Astrocyte of the cerebellum (primary cell): ENCODE measurements at regions not wholly inside any gene's neighbourhood (a gene's known extent, or its start where the extent isn't known, plus 50 kb on each side); places are given as distances from the start of the nearest gene placed in this dataset.
A peak's percentile ranks its signal among the peaks of the same experiment; 100 is the strongest.

Experiments used
- DNase-seq: peaks from one replicate; pipeline ENCODE4 v3.0.0-alpha.2; 2011; ENCODE audit warnings: low read depth
- H3K4me3 ChIP-seq: 2 replicates; pipeline ENCODE4 v1.5.1; 2011; ENCODE audit warnings: mild to moderate bottlenecking, low read depth, low read length, moderate library complexity
- CTCF ChIP-seq: IDR thresholded peaks from 2 replicates; pipeline ENCODE4 v1.5.1; 2012; ENCODE audit warnings: low read length, low read depth, moderate library complexity, mild to moderate bottlenecking; ENCODE audit errors: missing control alignments
- in situ Hi-C: cut with HindIII; loops from 2 replicates; pipeline ENCODE4 v1.10.0; 2017; ENCODE audit warnings: low sequenced_read_pairs

GRCh38 chr5:2677689-2678088 is 73.8 kb downstream of the IRX2 start:
- in situ Hi-C loops = no loop called here

GRCh38 chr5:2675548-2675947 is 75.9 kb downstream of the IRX2 start:
- H3K4me3 ChIP-seq = no peak overlapping the region
- no peak for DNase-seq
- in situ Hi-C loops = no loop called here
- TF ChIP-seq CTCF = no peak

More at GRCh38 chr5:2677689-2678088, 73.8 kb downstream of the IRX2 start:
- TF ChIP-seq CTCF = no peak
- H3K4me3 ChIP-seq = no peak overlapping the region
- no peak for DNase-seq

GRCh38 chr5:2674456-2674855 is 77.0 kb downstream of the IRX2 start:
- H3K4me3 ChIP-seq = no peak overlapping the region
- no peak for TF ChIP-seq CTCF
- DNase-seq = peak; percentile 69
- in situ Hi-C loops = no loop called here

DNA sequence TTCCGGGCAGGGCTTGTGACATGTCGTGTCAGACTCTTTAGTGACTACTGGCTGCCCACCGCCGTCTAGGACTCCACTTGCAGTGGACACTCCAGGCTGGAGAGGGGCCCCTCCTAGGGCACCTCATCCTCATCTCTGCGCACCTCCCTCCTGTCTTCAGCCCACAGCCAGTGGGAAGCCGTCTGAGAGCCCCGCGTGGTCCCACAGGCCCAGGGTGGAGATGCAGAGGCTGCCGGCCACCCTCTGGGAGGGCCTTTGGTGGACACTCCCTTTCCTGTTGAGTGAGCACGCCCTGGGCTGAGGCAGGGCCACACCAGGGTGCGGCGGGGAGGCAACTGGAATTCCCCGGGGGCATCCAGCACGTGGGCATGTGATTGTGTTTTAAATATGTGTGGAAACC is 80.5 kb downstream of the IRX2 start:
- DNase-seq = no peak
- in situ Hi-C loops = no loop called here
- TF ChIP-seq CTCF = no peak
- H3K4me3 ChIP-seq = no peak overlapping the region

DNA sequence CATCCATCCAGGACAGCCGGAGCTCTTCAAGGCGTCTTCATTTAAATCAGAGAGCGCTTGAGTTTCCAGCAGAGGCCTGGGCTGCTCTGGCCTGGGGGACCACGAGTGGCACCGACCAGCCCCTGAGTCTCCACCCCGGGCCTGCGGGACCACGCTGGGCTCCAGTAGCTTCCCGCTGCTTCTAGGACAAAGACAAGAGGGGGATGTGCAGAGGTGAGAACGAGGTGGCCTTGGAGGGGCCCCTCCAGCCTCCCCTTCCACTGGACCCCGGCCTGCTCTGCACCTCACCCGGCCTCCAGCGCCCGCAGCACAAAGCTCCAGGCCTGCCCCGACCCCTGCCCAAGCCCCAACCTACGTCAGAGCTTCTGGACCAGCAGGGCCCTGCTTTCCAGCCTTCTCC is 81.6 kb downstream of the IRX2 start:
- no peak overlapping the region for H3K4me3 ChIP-seq
- in situ Hi-C loops = no loop called here
- TF ChIP-seq CTCF = no peak
- DNase-seq = no peak

DNA sequence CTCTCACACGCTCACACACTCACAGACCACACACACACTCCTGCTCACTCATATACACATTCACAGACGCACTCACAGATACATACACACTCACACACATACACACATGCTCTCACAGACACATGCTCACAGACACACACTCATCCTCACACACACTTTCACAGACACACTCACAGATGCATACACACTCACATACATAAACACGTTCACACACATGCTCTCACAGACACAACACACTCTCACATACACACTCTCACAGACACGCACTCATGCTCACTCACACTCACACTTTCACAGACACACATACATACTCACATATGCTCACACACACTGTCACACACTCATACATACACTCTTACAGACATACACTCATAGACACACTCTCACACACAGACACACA is 82.2 kb downstream of the IRX2 start:
- in situ Hi-C loops = no loop called here
- no peak for TF ChIP-seq CTCF
- H3K4me3 ChIP-seq = no peak overlapping the region
- DNase-seq = no peak

- in situ Hi-C loops = no loop called here
- DNase-seq = no peak
- no peak overlapping the region for H3K4me3 ChIP-seq
- no peak for TF ChIP-seq CTCF
Measured at GRCh38 chr5:2666081-2666480, 85.4 kb downstream of the IRX2 start.
